Activated CD8-positive, alpha-beta T cell treated with anti-CD3 and anti-CD28 coated beads, Interleukin-2, amount 10 ng/mL, durations not matched to agents 7 days and 5 days (primary cell): ENCODE measurements at regions not wholly inside any gene's neighbourhood (a gene's known extent, or its start where the extent isn't known, plus 50 kb on each side); places are given as distances from the start of the nearest gene placed in this dataset.

Experiments used
- ATAC-seq: fragments of 150-1000 bp; cut with Tn5 transposase; one replicate; pipeline ENCODE4 v1.10.0; 2021; ENCODE audit warnings: moderate library complexity
- CTCF ChIA-PET: fragments of 350-600 bp; sonication (Branson Sonifier 250); formaldehyde crosslinking; loops from one replicate; lab custom pipeline; 2021; ENCODE audit warnings: antibody characterized with exemption; lab: Charles Lee
- POLR2A ChIA-PET: fragments of 350-600 bp; sonication (Branson Sonifier 250); formaldehyde crosslinking; loops from one replicate; lab custom pipeline; 2021; ENCODE audit warnings: antibody characterized with exemption; lab: Charles Lee
- DNase-seq: peaks from one replicate; pipeline ENCODE4 v3.0.0-alpha.2; 2020
- H3K27ac Mint-ChIP-seq: one replicate; pipeline ENCODE4 v1.8.0; 2021; ENCODE audit warnings: mild to moderate bottlenecking, mixed read lengths
- H3K27me3 Mint-ChIP-seq: one replicate; pipeline ENCODE4 v1.8.0; 2021; ENCODE audit warnings: low read depth, mixed read lengths
- H3K36me3 Mint-ChIP-seq: one replicate; pipeline ENCODE4 v1.8.0; 2021; ENCODE audit warnings: low read depth, mixed read lengths
- H3K4me1 Mint-ChIP-seq: one replicate; pipeline ENCODE4 v1.8.0; 2021; ENCODE audit warnings: low read depth, mixed read lengths
- H3K4me3 Mint-ChIP-seq: one replicate; pipeline ENCODE4 v1.8.0; 2021; ENCODE audit warnings: mild to moderate bottlenecking, mixed read lengths
- H3K9me3 Mint-ChIP-seq: one replicate; pipeline ENCODE4 v1.8.0; 2022; ENCODE audit warnings: mixed read lengths; ENCODE audit not compliant: insufficient read depth

DNA sequence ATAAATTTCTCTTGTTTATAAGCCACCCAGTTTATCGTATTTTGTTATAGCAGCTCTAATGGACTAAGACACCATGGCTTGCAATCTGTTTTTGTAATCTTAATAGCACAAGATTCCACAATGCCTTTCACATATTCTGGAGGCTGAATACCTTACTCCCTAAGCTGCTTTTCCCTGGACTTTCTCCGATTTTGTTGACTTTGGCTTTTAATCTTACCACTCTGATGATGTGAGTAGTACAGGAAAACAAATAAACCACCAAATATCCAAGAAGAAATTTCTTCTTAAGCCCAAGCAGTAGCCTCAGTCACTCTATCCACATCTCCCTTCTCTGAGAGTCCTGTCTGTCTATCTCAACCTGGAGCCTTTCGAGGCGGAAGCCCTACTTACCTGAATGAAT lies 838.6 kb downstream of the LTN1 start:
- no peak for ATAC-seq

GRCh38 chr21:28152732-28153131 lies 839.9 kb downstream of the LTN1 start:
- Mint-ChIP-seq H3K4me1 (no peaks in the 10 kb centered on the region), H3K27me3 (no peaks in the 10 kb centered on the region), H3K27ac (no peak overlapping the region), H3K36me3 (no peaks in the 10 kb centered on the region), H3K4me3 (no peak overlapping the region), H3K9me3 (no peaks in the 10 kb centered on the region)
- ATAC-seq: no peak
- ChIA-PET CTCF (no interaction called here), POLR2A (no interaction called here)
- no peak for DNase-seq

More for the DNA sequence above, 838.6 kb downstream of the LTN1 start:
- Mint-ChIP-seq H3K27me3 (no peaks in the 10 kb centered on the region), H3K36me3 (no peaks in the 10 kb centered on the region), H3K9me3 (no peaks in the 10 kb centered on the region), H3K27ac (no peak overlapping the region), H3K4me3 (no peak overlapping the region), H3K4me1 (no peaks in the 10 kb centered on the region)
- ChIA-PET CTCF (no interaction called here), POLR2A (no interaction called here)
- DNase-seq: no peak

DNA sequence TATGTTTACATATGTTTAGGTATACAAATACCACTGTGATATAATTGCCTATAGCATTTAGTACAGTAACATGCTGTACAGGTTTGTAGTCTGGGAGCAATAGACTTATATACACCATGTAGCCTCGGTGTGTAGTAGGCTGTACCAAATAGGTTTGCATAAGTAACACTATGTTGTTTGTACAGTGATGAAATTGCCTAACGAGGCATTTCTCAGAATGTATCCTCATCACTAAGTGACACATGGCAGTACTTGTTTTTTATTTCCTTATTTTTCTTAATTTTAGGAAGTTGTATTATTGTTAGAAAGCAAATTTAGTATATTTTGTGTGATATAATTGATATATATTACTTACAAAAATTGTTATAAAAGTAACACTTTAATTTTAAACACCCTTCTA lies 840.9 kb downstream of the LTN1 start:
- ATAC-seq: no peak
- ChIA-PET CTCF (no interaction called here), POLR2A (no interaction called here)
- Mint-ChIP-seq H3K4me3 (no peak overlapping the region), H3K36me3 (no peaks in the 10 kb centered on the region), H3K27me3 (no peaks in the 10 kb centered on the region), H3K27ac (no peak overlapping the region), H3K4me1 (no peaks in the 10 kb centered on the region), H3K9me3 (no peaks in the 10 kb centered on the region)
- DNase-seq: no peak

DNA sequence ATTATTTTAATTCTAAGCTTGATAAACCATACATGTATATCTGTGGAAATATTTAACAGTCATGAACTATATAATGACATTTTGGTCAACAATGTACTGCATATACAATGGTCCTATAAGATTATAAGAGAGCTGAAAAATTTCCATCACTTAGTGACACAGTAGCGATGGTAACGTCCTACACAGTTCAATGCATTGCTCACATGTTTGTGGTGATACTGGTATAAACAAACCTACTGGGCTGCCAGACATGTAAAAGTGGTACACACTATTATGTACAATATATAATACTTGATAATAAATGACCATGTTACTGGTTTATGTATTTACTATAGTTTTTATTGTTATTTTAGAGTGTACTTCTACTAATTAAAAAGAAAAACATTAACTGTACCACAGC lies 841.9 kb downstream of the LTN1 start:
- CTCF ChIA-PET: no interaction called here
- no peaks in the 10 kb centered on the region for H3K4me1 Mint-ChIP-seq
- DNase-seq (no peak), ATAC-seq (no peak)
- POLR2A ChIA-PET: no interaction called here
- H3K36me3 Mint-ChIP-seq: no peaks in the 10 kb centered on the region
- H3K9me3 Mint-ChIP-seq: no peaks in the 10 kb centered on the region
- no peaks in the 10 kb centered on the region for H3K27me3 Mint-ChIP-seq
- no peak overlapping the region for H3K27ac Mint-ChIP-seq
- no peak overlapping the region for H3K4me3 Mint-ChIP-seq

GRCh38 chr21:28148400-28149064 lies 844.1 kb downstream of the LTN1 start:
- ChIA-PET POLR2A (no interaction called here), CTCF (no interaction called here)
- Mint-ChIP-seq H3K9me3 (no peaks in the 10 kb centered on the region), H3K36me3 (no peaks in the 10 kb centered on the region), H3K4me1 (no peaks in the 10 kb centered on the region), H3K27me3 (no peaks in the 10 kb centered on the region), H3K27ac (no peak overlapping the region), H3K4me3 (no peak overlapping the region)
- ATAC-seq (no peak), DNase-seq (no peak)

DNA sequence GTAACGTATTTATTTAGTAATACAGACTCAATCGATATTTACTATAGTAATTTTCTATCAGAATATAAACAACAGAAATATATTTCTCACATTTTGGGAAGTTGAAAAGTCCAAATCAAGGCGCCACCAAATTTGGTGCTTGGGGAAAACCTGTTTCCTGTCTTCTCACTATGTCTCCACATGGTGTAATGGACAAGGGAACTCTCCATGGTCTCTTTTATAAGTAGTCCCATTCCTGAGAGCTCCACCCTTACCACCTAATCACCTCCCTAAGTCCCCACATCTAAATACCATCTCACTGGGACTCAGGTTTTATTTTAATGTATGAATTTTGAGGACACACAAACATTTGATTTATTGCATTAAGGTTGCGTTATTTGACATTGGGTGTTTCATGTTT lies 848.0 kb downstream of the LTN1 start:
- H3K4me3 Mint-ChIP-seq: no peak overlapping the region
- no peaks in the 10 kb centered on the region for H3K9me3 Mint-ChIP-seq
- ATAC-seq: no peak
- ChIA-PET POLR2A (no interaction called here), CTCF (no interaction called here)
- H3K4me1 Mint-ChIP-seq: no peaks in the 10 kb centered on the region
- H3K27ac Mint-ChIP-seq: no peak overlapping the region
- no peaks in the 10 kb centered on the region for H3K36me3 Mint-ChIP-seq
- H3K27me3 Mint-ChIP-seq: no peaks in the 10 kb centered on the region
- DNase-seq: no peak

- no peaks in the 10 kb centered on the region for H3K9me3 Mint-ChIP-seq
- no peak for ATAC-seq
- POLR2A ChIA-PET: no interaction called here
- no peak for DNase-seq
- no peaks in the 10 kb centered on the region for H3K27me3 Mint-ChIP-seq
- H3K4me1 Mint-ChIP-seq: no peaks in the 10 kb centered on the region
- no peak overlapping the region for H3K4me3 Mint-ChIP-seq
- no peak overlapping the region for H3K27ac Mint-ChIP-seq
- H3K36me3 Mint-ChIP-seq: no peaks in the 10 kb centered on the region
- CTCF ChIA-PET: no interaction called here
These were observed 848.6 kb downstream of the LTN1 start for GRCh38 chr21:28144089-28144488.

DNA sequence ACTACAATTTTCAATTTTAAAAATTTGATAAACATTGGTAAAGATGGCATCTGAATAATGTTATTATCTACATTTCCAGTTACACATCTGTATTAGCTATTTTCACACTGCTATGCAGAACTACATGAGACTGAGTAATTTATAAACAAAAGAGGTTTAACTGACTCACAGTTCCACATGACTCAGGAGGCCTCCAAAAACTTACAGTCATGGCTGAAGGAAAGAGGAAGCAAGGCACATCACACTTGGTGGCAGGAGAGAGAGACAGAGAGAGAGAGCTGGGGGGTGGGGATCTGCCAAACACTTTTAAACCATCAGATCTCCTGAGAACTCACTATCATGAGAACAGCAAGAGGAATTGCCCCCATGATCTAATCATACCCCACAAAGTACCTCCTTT lies 850.0 kb downstream of the LTN1 start:
- POLR2A ChIA-PET: no interaction called here
- H3K27ac Mint-ChIP-seq: no peak overlapping the region
- ATAC-seq (no peak), DNase-seq (no peak)
- no peaks in the 10 kb centered on the region for H3K36me3 Mint-ChIP-seq
- CTCF ChIA-PET: no interaction called here
- H3K4me1 Mint-ChIP-seq: no peaks in the 10 kb centered on the region
- no peaks in the 10 kb centered on the region for H3K9me3 Mint-ChIP-seq
- no peaks in the 10 kb centered on the region for H3K27me3 Mint-ChIP-seq
- H3K4me3 Mint-ChIP-seq: no peak overlapping the region

DNA sequence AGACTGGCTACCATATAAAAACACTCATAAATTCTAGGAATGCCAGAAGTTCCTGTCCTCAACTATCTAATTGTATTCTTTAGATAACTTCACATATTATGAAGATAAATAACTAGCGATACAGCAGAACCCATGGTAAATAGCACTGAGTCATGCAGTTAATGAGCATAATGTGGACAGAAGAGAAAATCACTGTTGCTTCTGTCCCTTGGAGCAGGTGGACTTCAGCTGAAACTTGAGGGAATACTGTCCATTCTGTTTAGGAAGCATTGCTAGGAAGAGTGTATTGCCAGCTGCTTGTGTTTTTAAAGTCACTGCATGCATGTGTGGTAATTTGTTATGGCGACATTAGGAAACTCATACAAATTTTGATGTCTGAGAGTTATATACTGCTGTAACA lies 854.4 kb downstream of the LTN1 start:
- Mint-ChIP-seq H3K27me3 (no peaks in the 10 kb centered on the region), H3K9me3 (peaks cover 2% of the 10 kb centered on the region), H3K36me3 (no peaks in the 10 kb centered on the region), H3K4me1 (no peaks in the 10 kb centered on the region), H3K4me3 (no peak overlapping the region), H3K27ac (no peak overlapping the region)
- ATAC-seq: no peak
- ChIA-PET POLR2A (no interaction called here), CTCF (no interaction called here)
- DNase-seq: no peak

- POLR2A ChIA-PET: no interaction called here
These were observed 855.9 kb downstream of the LTN1 start for GRCh38 chr21:28136656-28137255.

DNA sequence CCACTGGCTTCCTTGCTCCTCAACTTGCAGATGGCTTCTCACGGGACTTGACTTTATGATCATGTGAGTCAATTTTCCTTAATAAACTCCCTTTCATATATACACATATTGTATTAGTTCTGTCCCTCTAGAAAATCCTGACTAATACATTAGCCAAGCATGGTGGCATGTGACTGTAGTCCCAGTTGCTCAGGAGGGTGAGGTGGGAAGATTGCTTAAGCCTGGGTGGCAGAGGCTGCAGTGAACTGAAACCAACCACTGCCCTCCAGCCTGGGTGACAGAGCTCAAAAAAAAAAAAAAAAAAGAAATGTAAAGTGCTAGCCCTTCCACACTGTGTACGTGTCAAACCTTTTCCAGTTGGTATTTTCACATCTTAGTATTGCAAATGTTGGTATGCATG lies 857.0 kb downstream of the LTN1 start:
- Mint-ChIP-seq H3K36me3 (no peaks in the 10 kb centered on the region), H3K4me1 (no peaks in the 10 kb centered on the region), H3K4me3 (no peak overlapping the region), H3K27me3 (no peaks in the 10 kb centered on the region), H3K27ac (no peak overlapping the region), H3K9me3 (peaks cover 7% of the 10 kb centered on the region)
- ChIA-PET CTCF (no interaction called here), POLR2A (no interaction called here)
- ATAC-seq (no peak), DNase-seq (no peak)

More at GRCh38 chr21:28136656-28137255, 855.9 kb downstream of the LTN1 start:
- Mint-ChIP-seq H3K4me3 (no peak overlapping the region), H3K4me1 (no peaks in the 10 kb centered on the region), H3K9me3 (peaks cover 7% of the 10 kb centered on the region), H3K27ac (no peak overlapping the region), H3K36me3 (no peaks in the 10 kb centered on the region), H3K27me3 (no peaks in the 10 kb centered on the region)
- CTCF ChIA-PET: no interaction called here
- ATAC-seq: no peak
- no peak for DNase-seq

DNA sequence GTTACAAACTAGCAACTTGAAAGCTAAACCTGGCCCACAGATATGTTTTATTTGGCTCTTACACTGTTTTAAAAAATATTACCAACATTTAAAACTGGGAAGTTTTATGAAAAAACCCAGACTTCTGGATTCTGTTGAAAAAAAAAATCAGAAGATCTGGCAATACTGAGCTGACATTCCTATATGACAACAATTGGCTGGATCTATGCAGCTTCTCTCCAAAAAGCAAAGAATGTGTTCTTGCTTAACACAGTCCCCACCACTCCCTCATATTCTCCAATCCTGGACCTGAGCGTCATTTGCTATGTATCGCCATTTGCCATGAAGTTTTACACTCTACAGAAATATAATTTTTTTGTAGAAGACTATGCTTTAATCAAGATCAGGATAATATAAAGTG lies 859.6 kb downstream of the LTN1 start:
- no peak for ATAC-seq
- ChIA-PET CTCF (no interaction called here), POLR2A (interaction anchor here (0.6 kb wide), 1 partner anchor 22 kb away, joined by 3 read pairs; no protein-coding TSS in a partner anchor)
- no peak overlapping the region for H3K4me3 Mint-ChIP-seq
- peaks cover 7% of the 10 kb centered on the region for H3K9me3 Mint-ChIP-seq
- H3K4me1 Mint-ChIP-seq: no peaks in the 10 kb centered on the region
- no peak for DNase-seq
- no peaks in the 10 kb centered on the region for H3K27me3 Mint-ChIP-seq
- H3K27ac Mint-ChIP-seq: no peak overlapping the region
- no peaks in the 10 kb centered on the region for H3K36me3 Mint-ChIP-seq
